ENCODE measurements at regions not wholly inside any gene's neighbourhood (a gene's known extent, or its start where the extent isn't known, plus 50 kb on each side); places are given as distances from the start of the nearest gene placed in this dataset.

DNA sequence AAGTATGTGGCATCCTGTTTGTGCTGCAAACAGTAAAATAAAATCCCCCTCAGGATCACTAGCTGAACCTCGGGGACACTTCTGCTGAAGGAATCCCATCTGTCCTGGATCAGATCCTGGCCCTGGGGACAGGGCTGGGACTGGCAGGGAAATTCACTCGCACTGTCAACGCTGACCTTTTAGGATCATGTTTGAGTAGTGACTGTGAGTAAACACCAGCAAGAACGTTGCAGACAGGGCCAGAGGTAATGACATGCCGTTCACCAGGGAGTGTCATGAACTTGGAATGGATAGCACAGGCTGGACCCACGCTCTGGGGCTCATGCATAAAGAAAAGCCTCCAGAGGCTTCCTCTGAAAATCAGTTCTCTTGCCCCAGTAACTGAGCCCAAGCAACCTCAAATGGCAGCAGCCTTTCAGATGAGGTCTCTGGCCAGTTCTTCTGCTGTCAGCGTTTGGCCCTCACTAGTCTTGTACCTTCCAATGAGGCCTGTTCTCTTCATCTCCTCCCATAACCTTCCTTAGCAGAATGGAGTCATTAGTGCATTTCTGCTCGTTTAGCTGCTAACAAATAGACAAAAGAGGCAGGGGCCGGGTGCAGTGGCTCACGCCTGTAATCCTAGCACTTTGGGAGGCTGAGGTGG, 51.0 kb upstream of the BARX2 start:
- H3K4me1 ChIP-seq (ENCODE audit: control insufficient read depth, low read depth, low read length): peaks cover 9% of the 10 kb centered on the region
- H3K9ac ChIP-seq (ENCODE audit: low read length): no peak overlapping the region
- no peaks in the 10 kb centered on the region for H3K36me3 ChIP-seq (ENCODE audit: control insufficient read depth, low read depth, low read length)
- no peaks in the 10 kb centered on the region for H3K27me3 ChIP-seq (ENCODE audit: control insufficient read depth, insufficient read depth, low read length)
- H3K27ac ChIP-seq (ENCODE audit: low read length): no peak overlapping the region
- no peak overlapping the region for H3K4me3 ChIP-seq (ENCODE audit: low read length)
- H3K9me3 ChIP-seq (ENCODE audit: control insufficient read depth, low read depth, low read length): no peaks in the 10 kb centered on the region

DNA sequence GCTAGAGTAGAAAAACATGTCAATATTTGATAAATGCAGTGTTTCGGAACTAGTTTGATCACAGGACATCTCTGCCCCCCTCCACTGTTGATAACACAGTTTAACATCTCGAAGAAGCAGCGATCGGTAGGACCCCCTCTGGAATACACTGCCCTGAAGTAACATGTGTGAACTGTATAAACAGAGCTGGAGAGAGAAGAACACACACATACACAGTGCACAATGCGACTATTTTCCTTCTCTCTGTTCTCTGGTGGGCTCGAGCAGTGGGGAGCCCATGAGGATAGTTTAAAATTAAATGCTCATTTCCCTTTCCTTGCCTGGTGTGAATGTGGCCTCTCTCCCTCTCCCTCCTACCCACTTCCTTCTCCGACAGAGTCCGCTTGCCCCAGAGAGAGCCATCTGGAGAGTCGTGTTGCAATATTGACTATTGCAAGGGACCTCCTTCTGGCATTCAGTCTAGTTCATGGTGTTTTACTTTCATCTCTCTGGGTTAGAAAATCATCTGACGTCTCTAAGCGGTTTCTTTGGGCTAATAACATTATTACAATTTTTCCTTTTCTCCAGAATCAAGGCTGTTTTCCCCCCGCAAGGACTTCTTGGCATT, 51.6 kb upstream of the BARX2 start:
- no peaks in the 10 kb centered on the region for H3K9me3 ChIP-seq (ENCODE audit: control insufficient read depth, low read depth, low read length)
- H3K4me1 ChIP-seq (ENCODE audit: control insufficient read depth, low read depth, low read length): peaks cover 9% of the 10 kb centered on the region
- H3K27me3 ChIP-seq (ENCODE audit: control insufficient read depth, insufficient read depth, low read length): no peaks in the 10 kb centered on the region
- no peak overlapping the region for H3K27ac ChIP-seq (ENCODE audit: low read length)
- no peak overlapping the region for H3K9ac ChIP-seq (ENCODE audit: low read length)
- no peaks in the 10 kb centered on the region for H3K36me3 ChIP-seq (ENCODE audit: control insufficient read depth, low read depth, low read length)
- no peak overlapping the region for H3K4me3 ChIP-seq (ENCODE audit: low read length)

DNA sequence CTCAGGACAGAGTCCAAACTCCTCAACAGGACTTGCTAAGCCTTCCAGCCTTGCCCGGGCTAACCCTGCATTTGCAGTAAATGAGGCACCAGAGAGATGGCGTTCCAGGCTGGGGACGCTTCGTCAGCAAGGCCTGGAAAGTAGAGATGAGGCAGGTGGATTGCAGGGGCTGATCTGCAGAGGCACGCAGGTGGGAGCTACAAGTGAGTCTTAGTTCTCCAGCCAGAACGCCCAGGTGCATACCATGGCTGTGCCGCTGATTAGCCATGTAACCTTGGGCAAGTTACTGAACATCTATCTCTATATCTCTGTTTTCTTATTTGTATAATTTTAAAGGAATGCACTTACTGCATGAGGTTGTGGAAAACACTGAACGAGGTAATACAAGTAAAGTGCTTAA, 52.7 kb upstream of the BARX2 start:
- Histone ChIP-seq H3K27me3 (ENCODE audit: control insufficient read depth, insufficient read depth, low read length) (no peaks in the 10 kb centered on the region), H3K4me1 (ENCODE audit: control insufficient read depth, low read depth, low read length) (peaks cover 9% of the 10 kb centered on the region), H3K36me3 (ENCODE audit: control insufficient read depth, low read depth, low read length) (no peaks in the 10 kb centered on the region), H3K27ac (ENCODE audit: low read length) (no peak overlapping the region), H3K9me3 (ENCODE audit: control insufficient read depth, low read depth, low read length) (no peaks in the 10 kb centered on the region), H3K4me3 (ENCODE audit: low read length) (no peak overlapping the region), H3K9ac (ENCODE audit: low read length) (no peak overlapping the region)

DNA sequence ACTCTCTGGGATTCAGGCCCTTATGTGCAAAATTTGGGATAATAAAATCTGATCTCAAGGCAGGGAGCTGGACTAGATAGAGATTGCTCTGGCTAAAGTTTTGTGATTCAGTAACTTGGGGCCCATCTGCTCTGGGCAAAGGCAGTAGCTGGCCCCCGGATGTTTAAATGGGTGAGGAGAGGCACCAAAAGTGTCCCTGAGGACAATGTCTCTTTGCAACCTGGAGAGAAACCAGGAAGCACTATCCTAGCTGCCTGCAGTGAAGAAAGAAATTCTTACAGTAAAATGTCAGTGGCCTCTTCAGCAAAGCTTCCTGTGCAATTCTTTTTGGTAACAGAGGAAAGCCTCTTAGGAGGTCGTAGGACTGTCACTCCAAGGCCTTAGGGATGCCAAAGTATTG, 54.6 kb upstream of the BARX2 start:
- H3K36me3 ChIP-seq (ENCODE audit: control insufficient read depth, low read depth, low read length): no peaks in the 10 kb centered on the region
- peaks cover 14% of the 10 kb centered on the region for H3K4me1 ChIP-seq (ENCODE audit: control insufficient read depth, low read depth, low read length)
- no peaks in the 10 kb centered on the region for H3K27me3 ChIP-seq (ENCODE audit: control insufficient read depth, insufficient read depth, low read length)
- no peak overlapping the region for H3K4me3 ChIP-seq (ENCODE audit: low read length)
- no peaks in the 10 kb centered on the region for H3K9me3 ChIP-seq (ENCODE audit: control insufficient read depth, low read depth, low read length)
- H3K27ac ChIP-seq (ENCODE audit: low read length): no peak overlapping the region
- H3K9ac ChIP-seq (ENCODE audit: low read length): no peak overlapping the region

DNA sequence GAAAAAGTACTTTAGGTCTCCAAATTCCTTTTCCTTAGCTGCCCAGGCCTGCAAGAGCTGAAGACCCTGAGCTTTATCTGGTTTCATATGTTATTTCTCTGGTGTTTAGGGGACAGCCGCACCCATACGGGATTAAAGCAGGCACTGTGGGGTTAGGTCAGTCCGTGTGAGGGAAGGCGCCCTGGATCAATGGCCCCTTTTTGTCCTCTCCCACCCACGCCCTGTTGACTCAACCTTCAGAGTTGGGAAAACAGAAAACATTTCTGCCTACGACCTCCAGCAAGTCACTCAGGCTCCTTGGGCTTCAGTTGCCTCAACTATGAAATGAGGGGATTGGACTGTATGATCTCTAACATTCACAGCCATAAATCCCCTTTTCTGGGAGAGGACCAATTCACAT, 55.2 kb upstream of the BARX2 start:
- no peak overlapping the region for H3K27ac ChIP-seq (ENCODE audit: low read length)
- peaks cover 18% of the 10 kb centered on the region for H3K4me1 ChIP-seq (ENCODE audit: control insufficient read depth, low read depth, low read length)
- H3K4me3 ChIP-seq (ENCODE audit: low read length): no peak overlapping the region

DNA sequence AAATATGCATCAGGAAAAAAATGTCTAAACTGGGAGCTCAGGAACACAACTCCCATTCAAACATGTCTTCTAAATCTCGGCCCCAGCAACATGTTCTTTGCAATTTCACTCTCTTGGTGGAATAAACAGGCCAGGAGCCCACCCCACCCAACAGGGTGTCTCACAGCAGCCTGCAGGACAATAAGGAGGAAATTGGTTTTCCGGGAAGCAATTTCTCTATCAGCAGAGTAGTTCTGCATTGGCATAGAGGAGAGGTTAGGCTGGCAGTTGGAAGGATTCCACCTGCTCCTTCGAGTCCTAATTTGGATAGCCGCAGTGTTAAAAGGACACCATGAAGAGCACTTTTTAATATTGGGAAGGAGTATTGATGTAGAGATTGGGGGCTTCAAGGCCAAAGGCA, 55.9 kb upstream of the BARX2 start:
- no peaks in the 10 kb centered on the region for H3K27me3 ChIP-seq (ENCODE audit: control insufficient read depth, insufficient read depth, low read length)
- H3K36me3 ChIP-seq (ENCODE audit: control insufficient read depth, low read depth, low read length): no peaks in the 10 kb centered on the region
- no peak overlapping the region for H3K27ac ChIP-seq (ENCODE audit: low read length)
- no peaks in the 10 kb centered on the region for H3K9me3 ChIP-seq (ENCODE audit: control insufficient read depth, low read depth, low read length)
- peaks cover 21% of the 10 kb centered on the region for H3K4me1 ChIP-seq (ENCODE audit: control insufficient read depth, low read depth, low read length)
- no peak overlapping the region for H3K4me3 ChIP-seq (ENCODE audit: low read length)
- no peak overlapping the region for H3K9ac ChIP-seq (ENCODE audit: low read length)

More for the DNA sequence above, 55.2 kb upstream of the BARX2 start:
- no peak overlapping the region for H3K9ac ChIP-seq (ENCODE audit: low read length)
- no peaks in the 10 kb centered on the region for H3K9me3 ChIP-seq (ENCODE audit: control insufficient read depth, low read depth, low read length)
- H3K36me3 ChIP-seq (ENCODE audit: control insufficient read depth, low read depth, low read length): no peaks in the 10 kb centered on the region
- H3K27me3 ChIP-seq (ENCODE audit: control insufficient read depth, insufficient read depth, low read length): no peaks in the 10 kb centered on the region

DNA sequence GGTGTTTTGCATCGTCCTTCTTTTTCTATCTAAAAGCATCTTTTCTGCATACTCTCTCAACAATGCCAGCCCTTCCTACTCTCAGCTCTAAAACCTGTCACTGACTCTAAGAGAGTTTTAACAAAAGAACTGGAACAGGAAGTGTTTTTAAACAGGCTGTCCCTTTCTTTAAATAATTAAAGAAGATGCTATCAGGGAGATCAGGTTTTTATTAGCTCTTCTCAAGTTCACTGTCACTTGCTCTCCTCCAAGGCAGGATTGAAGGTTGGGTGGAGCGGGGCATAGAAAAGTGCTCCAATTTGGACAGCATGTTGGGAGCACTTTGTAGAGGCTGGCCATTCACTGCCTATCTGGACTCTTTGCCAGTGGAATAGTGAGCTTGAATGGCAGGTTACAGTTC, 56.4 kb upstream of the BARX2 start:
- H3K27ac ChIP-seq (ENCODE audit: low read length): no peak overlapping the region
- no peak overlapping the region for H3K9ac ChIP-seq (ENCODE audit: low read length)
- H3K4me1 ChIP-seq (ENCODE audit: control insufficient read depth, low read depth, low read length): peaks cover 16% of the 10 kb centered on the region
- H3K9me3 ChIP-seq (ENCODE audit: control insufficient read depth, low read depth, low read length): no peaks in the 10 kb centered on the region
- H3K27me3 ChIP-seq (ENCODE audit: control insufficient read depth, insufficient read depth, low read length): no peaks in the 10 kb centered on the region
- no peaks in the 10 kb centered on the region for H3K36me3 ChIP-seq (ENCODE audit: control insufficient read depth, low read depth, low read length)
- H3K4me3 ChIP-seq (ENCODE audit: low read length): no peak overlapping the region

DNA sequence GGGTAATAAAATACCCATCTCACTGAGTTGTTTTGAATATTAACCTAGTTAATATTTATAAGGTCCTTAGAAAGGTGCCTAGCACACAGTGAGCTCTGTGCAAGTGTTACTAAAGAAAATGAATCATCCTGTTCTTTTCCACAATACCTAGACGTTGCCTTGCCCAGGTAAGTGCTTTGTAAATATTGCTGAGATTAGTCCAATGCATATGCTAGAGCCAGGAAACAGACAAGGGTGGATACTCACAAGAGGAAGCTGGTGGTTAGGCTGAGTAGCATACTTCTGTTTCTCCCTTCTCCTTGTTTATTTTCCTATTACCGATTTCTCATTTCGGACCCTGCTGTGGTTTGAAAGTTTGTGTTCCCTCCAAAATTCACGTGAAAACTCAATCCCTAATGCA, 58.1 kb upstream of the BARX2 start:
- H3K27me3 ChIP-seq (ENCODE audit: control insufficient read depth, insufficient read depth, low read length): no peaks in the 10 kb centered on the region
- no peaks in the 10 kb centered on the region for H3K9me3 ChIP-seq (ENCODE audit: control insufficient read depth, low read depth, low read length)
- no peaks in the 10 kb centered on the region for H3K36me3 ChIP-seq (ENCODE audit: control insufficient read depth, low read depth, low read length)
- H3K27ac ChIP-seq (ENCODE audit: low read length): no peak overlapping the region
- H3K4me1 ChIP-seq (ENCODE audit: control insufficient read depth, low read depth, low read length): peaks cover 22% of the 10 kb centered on the region
- H3K4me3 ChIP-seq (ENCODE audit: low read length): no peak overlapping the region
- H3K9ac ChIP-seq (ENCODE audit: low read length): no peak overlapping the region

DNA sequence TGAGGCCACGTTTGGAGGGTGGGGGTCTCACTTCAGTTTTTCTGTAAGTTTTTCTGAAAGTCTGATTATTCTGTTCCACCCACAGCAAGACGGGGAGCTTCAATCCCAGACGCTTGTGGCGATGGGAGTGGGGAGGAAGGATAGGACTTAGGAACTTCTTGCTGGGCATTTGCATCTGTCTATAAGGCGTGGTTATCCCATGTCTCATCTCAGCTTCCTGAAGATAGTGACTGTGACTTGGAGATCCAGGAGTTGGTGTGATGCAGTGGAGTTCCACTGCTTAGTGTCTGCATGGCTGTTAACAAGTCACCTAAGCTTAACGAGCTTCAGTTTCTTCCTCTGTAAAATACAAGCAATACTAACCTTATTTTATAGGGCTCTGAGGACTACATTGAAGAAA, 58.9 kb upstream of the BARX2 start:
- no peak overlapping the region for H3K27ac ChIP-seq (ENCODE audit: low read length)
- H3K9ac ChIP-seq (ENCODE audit: low read length): no peak overlapping the region
- H3K4me1 ChIP-seq (ENCODE audit: control insufficient read depth, low read depth, low read length): peaks cover 22% of the 10 kb centered on the region
- H3K27me3 ChIP-seq (ENCODE audit: control insufficient read depth, insufficient read depth, low read length): no peaks in the 10 kb centered on the region
- H3K9me3 ChIP-seq (ENCODE audit: control insufficient read depth, low read depth, low read length): no peaks in the 10 kb centered on the region
- no peaks in the 10 kb centered on the region for H3K36me3 ChIP-seq (ENCODE audit: control insufficient read depth, low read depth, low read length)
- no peak overlapping the region for H3K4me3 ChIP-seq (ENCODE audit: low read length)

DNA sequence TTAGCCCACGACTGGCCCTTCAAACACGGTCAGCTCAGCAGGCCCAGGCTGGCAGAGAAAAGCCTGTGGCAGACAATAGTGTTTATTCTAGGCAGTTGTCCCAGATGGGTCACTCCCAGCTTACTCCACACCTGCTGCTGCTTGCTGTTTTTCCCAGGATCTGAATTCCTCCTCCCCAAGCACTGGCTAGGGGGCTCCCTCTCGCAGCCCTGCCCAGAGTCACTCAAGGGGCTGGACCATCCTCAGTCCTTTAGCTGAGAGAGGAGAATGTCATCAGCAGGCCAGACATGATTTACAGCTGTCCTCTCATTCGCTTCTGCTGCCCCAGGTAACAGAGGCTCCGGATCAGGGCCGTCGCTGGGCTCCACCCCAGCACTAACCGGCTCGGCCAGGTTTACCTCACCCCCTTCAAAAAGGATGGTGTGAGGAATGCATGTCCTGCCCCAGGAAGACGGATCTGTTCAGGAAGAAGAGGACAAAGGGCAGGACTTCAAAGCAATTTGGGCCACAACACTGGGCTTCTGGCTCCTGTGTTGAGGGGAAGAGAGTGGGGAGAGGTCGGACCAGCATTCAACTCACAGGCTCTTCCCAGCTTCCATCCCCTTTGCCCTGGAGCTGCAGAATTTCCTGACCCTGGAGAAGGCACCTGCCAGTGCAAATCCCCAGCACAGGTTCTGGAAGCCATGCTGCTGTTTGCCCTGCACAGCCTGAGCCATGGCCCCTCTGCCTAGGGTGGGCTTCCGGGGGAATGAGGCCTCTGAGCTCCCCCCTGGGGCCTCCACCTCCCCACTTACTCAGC, 59.7 kb upstream of the BARX2 start:
- H3K36me3 ChIP-seq (ENCODE audit: control insufficient read depth, low read depth, low read length): no peaks in the 10 kb centered on the region
- H3K9ac ChIP-seq (ENCODE audit: low read length): no peak overlapping the region
- peaks cover 22% of the 10 kb centered on the region for H3K4me1 ChIP-seq (ENCODE audit: control insufficient read depth, low read depth, low read length)
- H3K27me3 ChIP-seq (ENCODE audit: control insufficient read depth, insufficient read depth, low read length): no peaks in the 10 kb centered on the region
- no peak overlapping the region for H3K27ac ChIP-seq (ENCODE audit: low read length)
- H3K9me3 ChIP-seq (ENCODE audit: control insufficient read depth, low read depth, low read length): no peaks in the 10 kb centered on the region
- no peak overlapping the region for H3K4me3 ChIP-seq (ENCODE audit: low read length)

DNA sequence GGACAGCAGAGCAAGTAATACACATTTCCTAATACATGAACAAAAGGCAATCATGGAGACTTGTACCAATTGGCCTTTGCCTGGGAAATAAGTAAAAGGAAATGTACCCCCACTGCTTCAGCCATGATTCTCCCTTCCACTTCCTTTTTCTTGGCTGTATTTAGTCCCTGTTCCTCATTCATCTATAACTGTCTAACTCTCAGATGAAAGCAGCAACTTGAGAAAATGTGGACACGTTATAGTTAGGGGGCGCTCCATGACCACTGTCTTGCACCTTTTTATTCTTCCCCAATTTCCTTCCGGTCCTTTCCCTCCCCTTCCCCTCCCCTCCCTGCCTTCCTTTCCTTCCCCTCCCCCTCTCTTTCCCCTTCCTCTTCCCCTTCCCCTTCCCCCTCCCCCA, 61.3 kb upstream of the BARX2 start:
- Histone ChIP-seq H3K27ac (ENCODE audit: low read length) (no peak overlapping the region), H3K4me3 (ENCODE audit: low read length) (no peak overlapping the region), H3K9ac (ENCODE audit: low read length) (no peak overlapping the region), H3K9me3 (ENCODE audit: control insufficient read depth, low read depth, low read length) (no peaks in the 10 kb centered on the region), H3K4me1 (ENCODE audit: control insufficient read depth, low read depth, low read length) (peaks cover 22% of the 10 kb centered on the region), H3K36me3 (ENCODE audit: control insufficient read depth, low read depth, low read length) (no peaks in the 10 kb centered on the region), H3K27me3 (ENCODE audit: control insufficient read depth, insufficient read depth, low read length) (no peaks in the 10 kb centered on the region)
